Panc1 (cell line): ENCODE measurements at regions not wholly inside any gene's neighbourhood (a gene's known extent, or its start where the extent isn't known, plus 50 kb on each side); places are given as distances from the start of the nearest gene placed in this dataset.

ENCODE experiments used
- ATAC-seq: fragments of 200-7000 bp; cut with Tn5 transposase; 2 replicates; pipeline ENCODE4 v1.9.1; 2020; ENCODE audit warnings: mild to moderate bottlenecking, moderate library complexity
- BruUV-seq: library from RNA; stranded (reverse); fragments of 400-500 nt; replicated peaks from 2 replicates; lab custom pipeline; 2021; lab: Mats Ljungman, UMichigan
- CTCF ChIA-PET: fragments of 300-600 bp; sonication (Branson Sonifier 250); formaldehyde crosslinking; loops from one replicate; lab custom pipeline; 2022; ENCODE audit warnings: antibody characterized with exemption; lab: Charles Lee
- POLR2A ChIA-PET: fragments of 300-600 bp; sonication (Branson Sonifier 250); formaldehyde crosslinking; loops from one replicate; lab custom pipeline; 2022; ENCODE audit warnings: antibody characterized with exemption; lab: Charles Lee
- DNase-seq: peaks from one replicate; pipeline ENCODE4 v3.0.0-alpha.2; 2010; ENCODE audit warnings: low read depth, low spot score
- H3K27ac ChIP-seq: 2 replicates; pipeline ENCODE4 v1.5.1; 2011; ENCODE audit warnings: mild to moderate bottlenecking, low read length, inconsistent platforms
- H3K27me3 ChIP-seq: fragments of 200-500 bp; sonication (Bioruptor generic); 2 replicates; pipeline ENCODE4 v1.6.0; 2014; ENCODE audit warnings: low read length, inconsistent platforms; ENCODE audit not compliant: control insufficient read depth, insufficient read depth
- H3K36me3 ChIP-seq: fragments of 200-500 bp; sonication (Bioruptor generic); 2 replicates; pipeline ENCODE4 v1.5.1; 2014; ENCODE audit warnings: inconsistent platforms, mild to moderate bottlenecking, low read length, moderate library complexity; ENCODE audit not compliant: control insufficient read depth, insufficient read depth
- H3K4me1 ChIP-seq: 2 replicates; pipeline ENCODE4 v1.5.1; 2011; ENCODE audit warnings: inconsistent platforms, mild to moderate bottlenecking, low read length, moderate library complexity; ENCODE audit not compliant: control insufficient read depth, insufficient read depth
- H3K4me3 ChIP-seq, 2 experiments: 2 replicates each; pipeline ENCODE4 v1.5.1; 2011 to 2012; ENCODE audit warnings: low read depth in 2 of 2, low read length in 2 of 2, mild to moderate bottlenecking in 2 of 2, inconsistent platforms in 1 of 2, moderate library complexity in 1 of 2
- H3K9me3 ChIP-seq: fragments of 200-500 bp; sonication (Bioruptor generic); 2 replicates; pipeline ENCODE4 v1.5.1; 2014; ENCODE audit warnings: low read depth, mild to moderate bottlenecking, inconsistent platforms, low read length, moderate library complexity; ENCODE audit not compliant: control insufficient read depth, insufficient read depth
- POLR2AphosphoS5 ChIP-seq: IDR thresholded peaks from 2 replicates; pipeline ENCODE4 v1.6.1; 2012; ENCODE audit warnings: mild to moderate bottlenecking, low read depth, low read length, moderate library complexity
- SIN3A ChIP-seq: IDR thresholded peaks from 2 replicates; pipeline ENCODE4 v1.6.1; 2012; ENCODE audit warnings: low read depth, mild to moderate bottlenecking, low read length, moderate library complexity, borderline replicate concordance; ENCODE audit not compliant: insufficient read depth
- TCF7L2 ChIP-seq: IDR thresholded peaks from 2 replicates; pipeline ENCODE4 v1.6.1; 2011; ENCODE audit warnings: mild to moderate bottlenecking, low read depth, low read length, inconsistent platforms
- in situ Hi-C: cut with HindIII; loops from 2 replicates; pipeline ENCODE4 v1.10.0; 2016; ENCODE audit warnings: low sequenced_read_pairs, low pct_unique_long_range_greater_than_20kb
- intact Hi-C: fragments of 100-400 bp; cut with micrococcal nuclease; formaldehyde crosslinking; loops from one replicate; pipeline ENCODE4 v1.10.0; 2022; ENCODE audit not compliant: unreplicated experiment
- TF ChIP-seq, protein P1 (sequence below), 2 experiments: IDR thresholded peaks; 2 replicates each; pipeline ENCODE4 v1.6.1; 2011 to 2012; ENCODE audit warnings: low read depth in 2 of 2, control low read depth in 1 of 2, low read length in 1 of 2, mild to moderate bottlenecking in 1 of 2, moderate library complexity in 1 of 2; ENCODE audit not compliant: insufficient read depth in 1 of 2
- TF ChIP-seq, protein P2 (sequence below): fragments of 450-650 bp; IDR thresholded peaks from 2 replicates; pipeline ENCODE4 v1.5.1; 2017; ENCODE audit warnings: mild to moderate bottlenecking

DNA sequence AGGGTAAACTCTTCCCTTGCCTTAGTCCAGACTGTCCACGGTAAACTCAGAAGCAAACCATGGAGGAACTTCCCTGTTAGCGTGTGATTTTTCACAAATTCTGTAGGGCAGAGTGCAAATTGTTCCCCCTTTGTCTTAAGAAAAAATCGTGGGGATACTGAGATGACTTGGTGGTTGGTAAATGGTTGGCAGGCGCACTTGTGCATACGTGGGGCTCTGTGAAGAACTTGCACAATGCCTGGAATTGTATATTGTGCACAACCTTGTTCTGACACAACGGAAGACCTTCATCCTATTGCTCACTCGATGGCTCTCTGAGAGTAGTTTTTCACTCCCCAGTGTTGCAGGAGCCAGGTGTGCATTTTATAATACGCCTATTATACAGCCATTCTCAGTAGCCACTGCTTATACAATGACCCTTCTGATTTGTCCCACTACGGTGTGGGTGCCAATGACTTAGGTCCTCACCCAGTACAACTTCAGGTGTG is 150.0 kb downstream of the SPRY1 start:
- POLR2A ChIA-PET: no interaction called here
- CTCF ChIA-PET: no interaction called here
- H3K27ac ChIP-seq: peak overlapping the region; percentile 88

DNA sequence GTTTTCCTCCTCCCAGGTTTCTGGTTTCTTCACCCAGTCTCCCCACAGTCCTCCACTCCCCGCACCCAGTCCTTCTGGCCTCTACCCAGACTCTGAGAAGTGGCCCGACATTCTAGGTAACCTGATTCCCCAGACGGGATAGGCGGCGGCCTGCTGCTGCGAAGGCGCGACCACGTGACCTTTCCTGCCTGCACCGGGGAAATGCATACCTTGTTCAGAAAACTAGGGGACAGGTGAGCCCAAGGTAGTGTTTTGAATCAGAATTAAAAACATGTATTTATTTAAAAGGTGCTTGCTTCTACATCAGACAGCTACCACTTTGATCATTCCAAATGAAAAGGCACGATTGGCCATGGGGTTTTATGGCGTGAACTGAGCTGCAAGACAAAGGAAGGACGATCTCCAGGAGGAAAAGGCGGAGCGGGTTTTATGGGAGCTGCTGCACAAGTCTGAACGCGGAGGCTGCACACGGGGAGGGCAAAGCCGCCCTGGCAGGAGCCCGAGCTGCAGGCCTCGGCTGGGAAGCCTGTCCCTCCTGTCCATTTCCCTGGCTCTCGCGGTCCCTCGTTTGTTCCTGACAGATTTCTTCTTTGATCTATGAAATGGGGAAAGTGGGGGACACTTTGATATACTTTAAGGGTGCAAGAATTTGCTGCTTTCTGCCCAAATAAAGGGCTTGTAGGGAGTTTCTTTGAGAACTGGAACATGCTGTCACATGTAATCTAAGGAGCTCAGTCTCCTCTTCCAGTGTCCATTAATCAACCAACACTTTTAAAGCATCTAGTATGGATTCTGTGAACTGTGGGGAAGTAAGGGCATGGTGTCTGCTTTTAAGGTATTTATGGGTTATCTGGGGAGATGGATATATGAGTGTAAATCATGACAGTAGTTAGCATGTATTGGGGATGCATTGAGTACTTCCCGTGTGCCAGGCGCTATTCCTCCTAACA is 150.9 kb downstream of the SPRY1 start:
- ChIA-PET CTCF (no interaction called here), POLR2A (no interaction called here)
- no TSS peak for BruUV-seq
- no peaks in the 10 kb centered on the region for H3K36me3 ChIP-seq
- peaks cover 20% of the 10 kb centered on the region for H3K4me1 ChIP-seq
- in situ Hi-C loops: no loop called here
- H3K4me3 ChIP-seq: no peak overlapping the region
- H3K27ac ChIP-seq: peak overlapping the region; percentile 88
- intact Hi-C loops: no loop called here
- 0 out of 2 replicates have a peak, but pooled peaks have one; percentile 39 for ATAC-seq
- no peaks in the 10 kb centered on the region for H3K27me3 ChIP-seq
- no peak for TF ChIP-seq POLR2AphosphoS5
- TF ChIP-seq TCF7L2: 0 out of 2 replicates have a peak, but pooled peaks have one; percentile 9
- no peak for DNase-seq
- H3K9me3 ChIP-seq: no peaks in the 10 kb centered on the region

More for the DNA sequence above, 150.0 kb downstream of the SPRY1 start:
- Histone ChIP-seq H3K4me1 (peaks cover 20% of the 10 kb centered on the region), H3K9me3 (no peaks in the 10 kb centered on the region), H3K36me3 (no peaks in the 10 kb centered on the region), H3K4me3 (no peak overlapping the region), H3K27me3 (no peaks in the 10 kb centered on the region)
- intact Hi-C loops (no loop called here), in situ Hi-C loops (no loop called here)
- peak; percentile 52 for ATAC-seq
- BruUV-seq: no TSS peak
- TF ChIP-seq SIN3A (no peak), POLR2AphosphoS5 (no peak), TCF7L2 (no peak)
- TF ChIP-seq, protein P1, sequence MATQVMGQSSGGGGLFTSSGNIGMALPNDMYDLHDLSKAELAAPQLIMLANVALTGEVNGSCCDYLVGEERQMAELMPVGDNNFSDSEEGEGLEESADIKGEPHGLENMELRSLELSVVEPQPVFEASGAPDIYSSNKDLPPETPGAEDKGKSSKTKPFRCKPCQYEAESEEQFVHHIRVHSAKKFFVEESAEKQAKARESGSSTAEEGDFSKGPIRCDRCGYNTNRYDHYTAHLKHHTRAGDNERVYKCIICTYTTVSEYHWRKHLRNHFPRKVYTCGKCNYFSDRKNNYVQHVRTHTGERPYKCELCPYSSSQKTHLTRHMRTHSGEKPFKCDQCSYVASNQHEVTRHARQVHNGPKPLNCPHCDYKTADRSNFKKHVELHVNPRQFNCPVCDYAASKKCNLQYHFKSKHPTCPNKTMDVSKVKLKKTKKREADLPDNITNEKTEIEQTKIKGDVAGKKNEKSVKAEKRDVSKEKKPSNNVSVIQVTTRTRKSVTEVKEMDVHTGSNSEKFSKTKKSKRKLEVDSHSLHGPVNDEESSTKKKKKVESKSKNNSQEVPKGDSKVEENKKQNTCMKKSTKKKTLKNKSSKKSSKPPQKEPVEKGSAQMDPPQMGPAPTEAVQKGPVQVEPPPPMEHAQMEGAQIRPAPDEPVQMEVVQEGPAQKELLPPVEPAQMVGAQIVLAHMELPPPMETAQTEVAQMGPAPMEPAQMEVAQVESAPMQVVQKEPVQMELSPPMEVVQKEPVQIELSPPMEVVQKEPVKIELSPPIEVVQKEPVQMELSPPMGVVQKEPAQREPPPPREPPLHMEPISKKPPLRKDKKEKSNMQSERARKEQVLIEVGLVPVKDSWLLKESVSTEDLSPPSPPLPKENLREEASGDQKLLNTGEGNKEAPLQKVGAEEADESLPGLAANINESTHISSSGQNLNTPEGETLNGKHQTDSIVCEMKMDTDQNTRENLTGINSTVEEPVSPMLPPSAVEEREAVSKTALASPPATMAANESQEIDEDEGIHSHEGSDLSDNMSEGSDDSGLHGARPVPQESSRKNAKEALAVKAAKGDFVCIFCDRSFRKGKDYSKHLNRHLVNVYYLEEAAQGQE (IDR thresholded peaks at IDR 0.05; ENCODE audit: insufficient read depth in 1 of 2, low read depth in 2 of 2, low read length in 1 of 2): no peak
- TF ChIP-seq, protein P2, sequence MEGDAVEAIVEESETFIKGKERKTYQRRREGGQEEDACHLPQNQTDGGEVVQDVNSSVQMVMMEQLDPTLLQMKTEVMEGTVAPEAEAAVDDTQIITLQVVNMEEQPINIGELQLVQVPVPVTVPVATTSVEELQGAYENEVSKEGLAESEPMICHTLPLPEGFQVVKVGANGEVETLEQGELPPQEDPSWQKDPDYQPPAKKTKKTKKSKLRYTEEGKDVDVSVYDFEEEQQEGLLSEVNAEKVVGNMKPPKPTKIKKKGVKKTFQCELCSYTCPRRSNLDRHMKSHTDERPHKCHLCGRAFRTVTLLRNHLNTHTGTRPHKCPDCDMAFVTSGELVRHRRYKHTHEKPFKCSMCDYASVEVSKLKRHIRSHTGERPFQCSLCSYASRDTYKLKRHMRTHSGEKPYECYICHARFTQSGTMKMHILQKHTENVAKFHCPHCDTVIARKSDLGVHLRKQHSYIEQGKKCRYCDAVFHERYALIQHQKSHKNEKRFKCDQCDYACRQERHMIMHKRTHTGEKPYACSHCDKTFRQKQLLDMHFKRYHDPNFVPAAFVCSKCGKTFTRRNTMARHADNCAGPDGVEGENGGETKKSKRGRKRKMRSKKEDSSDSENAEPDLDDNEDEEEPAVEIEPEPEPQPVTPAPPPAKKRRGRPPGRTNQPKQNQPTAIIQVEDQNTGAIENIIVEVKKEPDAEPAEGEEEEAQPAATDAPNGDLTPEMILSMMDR: no peak
- DNase-seq: no peak
